GM23248 (cell line): ENCODE measurements at regions not wholly inside any gene's neighbourhood (a gene's known extent, or its start where the extent isn't known, plus 50 kb on each side); places are given as distances from the start of the nearest gene placed in this dataset.

Source experiments
- EZH2 ChIP-seq: fragments of 200-600 bp; sonication (generic); IDR thresholded peaks from 2 replicates; pipeline ENCODE4 v1.6.1; 2018; ENCODE audit warnings: antibody characterized with exemption, mild to moderate bottlenecking; ENCODE audit not compliant: insufficient read depth, poor library complexity, severe bottlenecking
- EZH2phosphoT487 ChIP-seq: fragments of 200-600 bp; sonication (generic); IDR thresholded peaks from 2 replicates; pipeline ENCODE4 v1.6.1; 2018; ENCODE audit warnings: antibody characterized with exemption, moderate library complexity, mild to moderate bottlenecking, low read depth; ENCODE audit not compliant: insufficient read depth

DNA sequence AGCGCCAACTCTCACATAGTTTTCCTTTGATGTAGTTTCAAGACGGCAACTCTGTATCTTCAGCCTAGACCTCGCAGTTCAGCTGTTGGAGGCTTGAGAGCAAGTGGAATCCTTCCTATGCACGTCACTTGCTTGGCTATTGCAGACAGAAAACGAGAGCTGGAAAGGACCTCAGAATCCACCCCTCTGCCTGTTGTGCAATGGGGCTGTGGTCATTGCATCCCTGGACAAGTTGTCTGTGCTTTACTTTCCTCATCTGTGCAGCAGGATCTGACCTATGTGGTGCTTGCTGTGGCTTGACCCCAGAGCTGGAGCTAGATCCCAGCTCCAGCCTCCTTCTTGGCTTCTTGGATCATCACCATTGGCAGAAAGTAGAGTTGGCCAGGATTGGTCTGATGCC lies 50.0 kb upstream of the IGSF21 start:
- TF ChIP-seq EZH2 = no peak
- no peak for TF ChIP-seq EZH2phosphoT487
